K562 (cell line): ENCODE measurements at regions not wholly inside any gene's neighbourhood (a gene's known extent, or its start where the extent isn't known, plus 50 kb on each side); places are given as distances from the start of the nearest gene placed in this dataset.

ENCODE experiments used
- ATAC-seq: fragments of 200-7000 bp; cut with Tn5 transposase; 3 replicates; pipeline ENCODE4 v1.9.1; 2020; ENCODE audit warnings: moderate library complexity
- BruUV-seq: library from RNA; stranded (reverse); fragments of 400-500 nt; replicated peaks from 2 replicates; lab custom pipeline; 2021; lab: Mats Ljungman, UMichigan
- CTCF ChIA-PET: fragments of 300-600 bp; formaldehyde crosslinking; extraction: SDS; loops from one replicate; lab custom pipeline; 2021; ENCODE audit warnings: low intra/inter-chr PET ratio; lab: Yijun Ruan, JAX
- POLR2A ChIA-PET: fragments of 300-600, 350-650 bp; sonication (Branson Sonifier 250); formaldehyde crosslinking; extraction: SDS; loops from one replicate; lab custom pipeline; 2021; ENCODE audit warnings: antibody characterized with exemption, inconsistent platforms; lab: Yijun Ruan, JAX
- DNase-seq, 4 experiments: peaks; one replicate each; pipeline versions ENCODE4 v3.0.0 to v3.0.0-alpha.2; 2011 to 2018; ENCODE audit warnings: low spot score in 3 of 4, mixed read lengths in 3 of 4; ENCODE audit errors: extremely low read depth in 1 of 4
- FAIRE-seq: peaks from 2 replicates; lab custom pipeline; 2011; peaks lifted over from hg19 to GRCh38; lab: Jason Lieb, UNC
- H2AFZ ChIP-seq: 2 replicates; pipeline ENCODE4 v1.6.0; 2011; ENCODE audit warnings: low read depth, low read length, control low read depth, inconsistent platforms
- H3K27ac ChIP-seq: fragments of 200-600 bp; 3 replicates; pipeline ENCODE4 v1.8.0; 2011; ENCODE audit warnings: low read depth, mild to moderate bottlenecking, control low read depth, inconsistent platforms, low read length, moderate library complexity, mixed read lengths; ENCODE audit errors: extremely low read depth
- H3K27me3 ChIP-seq, 2 experiments: fragments of 300-600 bp in 1 of 2; 2 replicates in 1 of 2; 3 replicates in 1 of 2; pipeline versions ENCODE4 v1.6.0 to v1.8.0; 2011; ENCODE audit warnings: inconsistent platforms in 2 of 2, low read length in 2 of 2, mild to moderate bottlenecking in 1 of 2, mixed read lengths in 1 of 2, moderate library complexity in 1 of 2; ENCODE audit not compliant: control insufficient read depth in 2 of 2, insufficient read depth in 2 of 2
- H3K36me3 ChIP-seq: fragments of 300-600 bp; 3 replicates; pipeline ENCODE4 v1.8.0; 2011; ENCODE audit warnings: mild to moderate bottlenecking, low read length, inconsistent platforms; ENCODE audit not compliant: control insufficient read depth, insufficient read depth
- H3K4me1 ChIP-seq, 2 experiments: fragments of 200-600 bp in 1 of 2; replicated peaks in 1 of 2; 2 replicates in 1 of 2; 3 replicates in 1 of 2; pipeline versions ENCODE4 v1.5.1 to v1.8.0; 2011; ENCODE audit warnings: inconsistent platforms in 2 of 2, low read length in 2 of 2, mild to moderate bottlenecking in 1 of 2, mixed read lengths in 1 of 2, moderate library complexity in 1 of 2; ENCODE audit not compliant: control insufficient read depth in 2 of 2, insufficient read depth in 2 of 2
- H3K4me2 ChIP-seq: 2 replicates; pipeline ENCODE4 v1.6.1; 2011; ENCODE audit warnings: low read length, control low read depth, inconsistent platforms, mixed read lengths; ENCODE audit not compliant: insufficient read depth
- H3K4me3 ChIP-seq: fragments of 200-600 bp; sonication (generic), shearing (Covaris generic); 2 replicates; pipeline ENCODE4 v1.5.1; 2016; ENCODE audit warnings: control low read depth, inconsistent platforms
- H3K79me2 ChIP-seq: fragments of 200-600 bp; 3 replicates; pipeline ENCODE4 v1.8.0; 2011; ENCODE audit warnings: low read length, inconsistent platforms; ENCODE audit not compliant: control insufficient read depth, insufficient read depth
- H3K9ac ChIP-seq, 2 experiments: 2 replicates each; pipeline versions ENCODE4 v1.6.0 to v1.6.1; 2011; ENCODE audit warnings: low read depth in 2 of 2, low read length in 2 of 2, control low read depth in 1 of 2, inconsistent platforms in 1 of 2, mild to moderate bottlenecking in 1 of 2, mixed read lengths in 1 of 2; ENCODE audit not compliant: insufficient read depth in 1 of 2
- H3K9me1 ChIP-seq: one replicate; pipeline ENCODE4 v1.6.0; 2011; ENCODE audit warnings: inconsistent platforms, mild to moderate bottlenecking, low read length, moderate library complexity; ENCODE audit not compliant: control insufficient read depth, insufficient read depth
- H3K9me3 ChIP-seq: replicated peaks from 2 replicates; pipeline ENCODE4 v1.5.1; 2011; ENCODE audit warnings: low read depth, low read length, inconsistent platforms; ENCODE audit not compliant: control insufficient read depth, insufficient read depth
- H4K20me1 ChIP-seq: replicated peaks from 2 replicates; pipeline ENCODE4 v1.6.1; 2011; ENCODE audit warnings: low read length, inconsistent platforms, mixed read lengths; ENCODE audit not compliant: control insufficient read depth, insufficient read depth
- ARID2 ChIP-seq: fragments of 450-650 bp; IDR thresholded peaks from 2 replicates; pipeline ENCODE4 v1.6.1; 2017; ENCODE audit warnings: antibody characterized with exemption, mild to moderate bottlenecking
- CBFA2T2 ChIP-seq: fragments of 450-650 bp; conservative IDR thresholded peaks from 2 replicates; pipeline ENCODE4 v1.6.1; 2017; ENCODE audit warnings: mild to moderate bottlenecking
- CBX8 ChIP-seq: fragments of 200-600 bp; sonication (generic); IDR thresholded peaks from 2 replicates; pipeline ENCODE4 v1.6.1; 2012; ENCODE audit warnings: borderline replicate concordance, mixed run types, low read depth, mild to moderate bottlenecking, moderate library complexity, mixed read lengths, low read length, control low read depth, inconsistent platforms; ENCODE audit not compliant: poor library complexity, severe bottlenecking; ENCODE audit errors: extremely low read depth
- CEBPB ChIP-seq: fragments of 450-650 bp; IDR thresholded peaks from 2 replicates; pipeline ENCODE4 v1.6.1; 2016; ENCODE audit warnings: missing genetic modification characterization, missing compliant biosample characterization
- HDAC6 ChIP-seq: IDR thresholded peaks from 2 replicates; pipeline ENCODE4 v1.6.1; 2012; ENCODE audit warnings: low read depth, mild to moderate bottlenecking, control low read depth, inconsistent platforms, low read length, moderate library complexity
- KLF13 ChIP-seq: fragments of 450-650 bp; IDR thresholded peaks from 2 replicates; pipeline ENCODE4 v1.6.1; 2016; ENCODE audit warnings: missing genetic modification characterization, low read depth, mild to moderate bottlenecking, missing compliant biosample characterization, moderate library complexity, borderline replicate concordance
- MCM5 ChIP-seq: fragments of 450-650 bp; IDR thresholded peaks from 2 replicates; pipeline ENCODE4 v1.6.1; 2016; ENCODE audit warnings: low read depth
- PHB ChIP-seq: fragments of 250-450 bp; sonication (Bioruptor Pico); IDR thresholded peaks from 2 replicates; pipeline ENCODE4 v1.5.0; 2021
- PHB2 ChIP-seq: fragments of 450-650 bp; IDR thresholded peaks from 2 replicates; pipeline ENCODE4 v1.6.1; 2017; ENCODE audit warnings: low read depth
- PYGO2 ChIP-seq: fragments of 450-650 bp; IDR thresholded peaks from 2 replicates; pipeline ENCODE4 v1.6.1; 2016; ENCODE audit warnings: mild to moderate bottlenecking, missing genetic modification characterization, moderate library complexity, missing compliant biosample characterization
- SRSF9 ChIP-seq: fragments of 200-400 bp; formaldehyde crosslinking; IDR thresholded peaks from 2 replicates; pipeline ENCODE4 v1.6.1; 2017; ENCODE audit warnings: low read depth, low read length, borderline replicate concordance
- ZNF592 ChIP-seq: fragments of 450-650 bp; IDR thresholded peaks from 2 replicates; pipeline ENCODE4 v1.6.1; 2017; ENCODE audit warnings: antibody characterized with exemption, mild to moderate bottlenecking
- WGBS: fragments of 100-300 bp; shearing (Covaris generic); methylation state at CpG from one replicate; pipeline ENCODE4 v1.1.6; 2016; ENCODE audit warnings: low coverage, mixed read lengths; ENCODE audit not compliant: insufficient coverage; ENCODE audit errors: missing lambda C conversion rate; 5-methylcytosine and 5-hydroxymethylcytosine counted together
- in situ Hi-C: fragments of 300-500 bp; cut with MboI; formaldehyde crosslinking; loops from 4 replicates; pipeline ENCODE4 v1.15.0; 2018; ENCODE audit warnings: inconsistent platforms, mixed read lengths
- intact Hi-C: fragments of 100-400 bp; cut with micrococcal nuclease; formaldehyde crosslinking; loops from 2 replicates; pipeline ENCODE4 v1.14.2; 2022
- TF ChIP-seq, protein P1 (sequence below): IDR thresholded peaks from 2 replicates; pipeline ENCODE4 v1.6.1; 2014; ENCODE audit warnings: antibody characterized with exemption

DNA sequence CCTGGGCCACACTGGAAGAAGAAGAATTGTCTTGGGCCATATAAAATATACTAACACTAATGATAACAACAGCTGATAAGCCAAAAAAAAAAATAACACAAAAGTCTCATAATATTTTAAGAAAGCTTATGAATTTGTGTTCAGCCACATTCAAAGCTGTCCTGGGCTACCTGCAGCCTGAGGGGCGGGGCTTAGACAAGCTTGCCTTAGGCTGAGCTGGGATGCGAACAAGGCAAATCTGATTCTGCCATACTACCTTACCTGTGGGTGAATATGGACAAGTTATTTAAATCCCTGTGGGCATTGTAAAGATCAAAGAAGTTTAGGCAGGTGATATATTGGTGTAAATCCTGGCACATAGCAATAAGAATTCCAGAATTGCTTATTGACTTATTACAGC lies 212.3 kb upstream of the ATP10B start:
- H3K79me2 ChIP-seq: no peaks in the 10 kb centered on the region
- no peaks in the 10 kb centered on the region for H4K20me1 ChIP-seq
- ATAC-seq (no peak), DNase-seq (no peak), FAIRE-seq (no peak)
- intact Hi-C loops (no loop called here), in situ Hi-C loops (no loop called here)
- H2AFZ ChIP-seq: no peak overlapping the region
- no peaks in the 10 kb centered on the region for H3K27me3 ChIP-seq
- no peaks in the 10 kb centered on the region for H3K36me3 ChIP-seq
- no peak overlapping the region for H3K27ac ChIP-seq
- no peak overlapping the region for H3K4me3 ChIP-seq
- POLR2A ChIA-PET: no interaction called here
- H3K4me2 ChIP-seq: no peak overlapping the region
- no peaks in the 10 kb centered on the region for H3K9me3 ChIP-seq
- no peaks in the 10 kb centered on the region for H3K9me1 ChIP-seq
- WGBS: 0% methylated on average over 2 of the region's 2 CpGs
- BruUV-seq: no TSS peak
- CTCF ChIA-PET: no interaction called here
- no peak for TF ChIP-seq PHB2
- no peak for TF ChIP-seq PYGO2 (tag)
- TF ChIP-seq ARID2: no peak
- H3K9ac ChIP-seq: no peak overlapping the region
- H3K4me1 ChIP-seq: no peaks in the 10 kb centered on the region

GRCh38 chr5:161058781-161059180 lies 206.8 kb upstream of the ATP10B start:
- H4K20me1 ChIP-seq: no peaks in the 10 kb centered on the region
- in situ Hi-C loops: no loop called here
- no peaks in the 10 kb centered on the region for H3K9me3 ChIP-seq
- no peak overlapping the region for H3K9ac ChIP-seq
- H3K36me3 ChIP-seq: no peaks in the 10 kb centered on the region
- H3K79me2 ChIP-seq: no peaks in the 10 kb centered on the region
- ATAC-seq (no peak), DNase-seq (no peak), FAIRE-seq (no peak)
- H3K27me3 ChIP-seq: no peaks in the 10 kb centered on the region
- H3K9me1 ChIP-seq: no peaks in the 10 kb centered on the region
- no peak overlapping the region for H3K27ac ChIP-seq
- ChIA-PET CTCF (no interaction called here), POLR2A (no interaction called here)
- H3K4me1 ChIP-seq: no peaks in the 10 kb centered on the region
- no peak overlapping the region for H3K4me2 ChIP-seq
- no TSS peak for BruUV-seq
- H3K4me3 ChIP-seq: no peak overlapping the region
- no peak overlapping the region for H2AFZ ChIP-seq
- intact Hi-C loops: no loop called here
- TF ChIP-seq, protein P1, sequence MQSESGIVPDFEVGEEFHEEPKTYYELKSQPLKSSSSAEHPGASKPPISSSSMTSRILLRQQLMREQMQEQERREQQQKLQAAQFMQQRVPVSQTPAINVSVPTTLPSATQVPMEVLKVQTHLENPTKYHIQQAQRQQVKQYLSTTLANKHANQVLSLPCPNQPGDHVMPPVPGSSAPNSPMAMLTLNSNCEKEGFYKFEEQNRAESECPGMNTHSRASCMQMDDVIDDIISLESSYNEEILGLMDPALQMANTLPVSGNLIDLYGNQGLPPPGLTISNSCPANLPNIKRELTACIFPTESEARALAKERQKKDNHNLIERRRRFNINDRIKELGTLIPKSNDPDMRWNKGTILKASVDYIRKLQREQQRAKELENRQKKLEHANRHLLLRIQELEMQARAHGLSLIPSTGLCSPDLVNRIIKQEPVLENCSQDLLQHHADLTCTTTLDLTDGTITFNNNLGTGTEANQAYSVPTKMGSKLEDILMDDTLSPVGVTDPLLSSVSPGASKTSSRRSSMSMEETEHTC: no peak
- TF ChIP-seq CEBPB (tag) (no peak), CBFA2T2 (no peak), SRSF9 (no peak), KLF13 (tag) (no peak), CBX8 (no peak), ZNF592 (no peak), PHB (CRISPR knock-in tag) (no peak), MCM5 (no peak), HDAC6 (no peak)
